RWPE1 (cell line): ENCODE measurements at regions not wholly inside any gene's neighbourhood (a gene's known extent, or its start where the extent isn't known, plus 50 kb on each side); places are given as distances from the start of the nearest gene placed in this dataset.

Experiments used
- CTCF ChIA-PET: fragments of 350-600 bp; sonication (Branson Sonifier 250); formaldehyde crosslinking; extraction: SDS; loops from one replicate; lab custom pipeline; 2021; lab: Yijun Ruan, JAX
- POLR2A ChIA-PET: fragments of 400-600 bp; formaldehyde crosslinking; extraction: SDS; loops from one replicate; lab custom pipeline; 2020; ENCODE audit warnings: antibody characterized with exemption; ENCODE audit not compliant: low non-redundant PET; lab: Yijun Ruan, JAX
- DNase-seq: peaks from one replicate; pipeline ENCODE4 v3.0.0; 2012; ENCODE audit warnings: low spot score
- H3K27ac ChIP-seq: fragments of 450-650 bp; 2 replicates; pipeline ENCODE4 v1.5.1; 2017
- CTCF ChIP-seq: fragments of 450-650 bp; conservative IDR thresholded peaks from 2 replicates; pipeline ENCODE4 v1.5.1; 2017; ENCODE audit warnings: low read depth, mild to moderate bottlenecking

- no peak for DNase-seq
- TF ChIP-seq CTCF = no peak
- CTCF ChIA-PET = interaction anchor here (1.1 kb wide), 1 partner anchor 12 kb away, joined by 3 read pairs; no protein-coding TSS in a partner anchor
- POLR2A ChIA-PET = no interaction called here
- no peak overlapping the region for H3K27ac ChIP-seq
These were observed 177.9 kb upstream of the DUSP10 start for GRCh38 chr1:221919743-221920142.

- ChIA-PET CTCF (interaction anchor here (1.1 kb wide), 1 partner anchor 12 kb away, joined by 3 read pairs; no protein-coding TSS in a partner anchor), POLR2A (no interaction called here)
- TF ChIP-seq CTCF = no peak
- no peak overlapping the region for H3K27ac ChIP-seq
- DNase-seq = no peak
These were observed 177.5 kb upstream of the DUSP10 start for GRCh38 chr1:221919341-221919740.

- no peak for DNase-seq
- H3K27ac ChIP-seq = no peak overlapping the region
- ChIA-PET POLR2A (no interaction called here), CTCF (no interaction called here)
- no peak for TF ChIP-seq CTCF
These were observed 174.3 kb upstream of the DUSP10 start for GRCh38 chr1:221916176-221916575.

- DNase-seq = no peak
- CTCF ChIA-PET = no interaction called here
- POLR2A ChIA-PET = no interaction called here
- TF ChIP-seq CTCF = no peak
- H3K27ac ChIP-seq = no peak overlapping the region
These were observed 173.9 kb upstream of the DUSP10 start for GRCh38 chr1:221915764-221916163.

- ChIA-PET POLR2A (no interaction called here), CTCF (interaction anchor here (0.6 kb wide), 2 partner anchors 46 to 172 kb away, joined by 3 to 4 read pairs; no protein-coding TSS in a partner anchor)
- no peak for TF ChIP-seq CTCF
- DNase-seq = no peak
- H3K27ac ChIP-seq = no peak overlapping the region
These were observed 171.5 kb upstream of the DUSP10 start for GRCh38 chr1:221913351-221913892.

- no peak overlapping the region for H3K27ac ChIP-seq
- TF ChIP-seq CTCF = no peak
- DNase-seq = no peak
- CTCF ChIA-PET = interaction anchor here (0.6 kb wide), 1 partner anchor 14 kb away, joined by 7 read pairs; no protein-coding TSS in a partner anchor
- POLR2A ChIA-PET = no interaction called here
These were observed 170.3 kb upstream of the DUSP10 start for GRCh38 chr1:221912230-221912629.
